ENCODE measurements at regions not wholly inside any gene's neighbourhood (a gene's known extent, or its start where the extent isn't known, plus 50 kb on each side); places are given as distances from the start of the nearest gene placed in this dataset.

GRCh38 chr6:133681891-133682290 is 207.0 kb upstream of the TCF21 start:
- TF ChIP-seq CTCF (conservative IDR thresholded peaks at IDR 0.05; ENCODE audit: low read depth, low read length), result no peak
- no peak for TF ChIP-seq EZH2 (IDR thresholded peaks at IDR 0.05; ENCODE audit: borderline replicate concordance, low read depth, low read length, poor library complexity, severe bottlenecking)
